Osteoblast (primary cell): ENCODE measurements at regions not wholly inside any gene's neighbourhood (a gene's known extent, or its start where the extent isn't known, plus 50 kb on each side); places are given as distances from the start of the nearest gene placed in this dataset.

Experiments used
- DNase-seq: peaks from one replicate; pipeline ENCODE4 v3.0.0; 2011; ENCODE audit warnings: low spot score, mixed read lengths; ENCODE audit not compliant: insufficient read length; ENCODE audit errors: missing footprints
- H2AFZ ChIP-seq: 2 replicates; pipeline ENCODE4 v1.6.0; 2011; ENCODE audit warnings: mild to moderate bottlenecking, low read length
- H3K27ac ChIP-seq: 2 replicates; pipeline ENCODE4 v1.5.1; 2011; ENCODE audit warnings: mild to moderate bottlenecking, low read depth, low read length, moderate library complexity
- H3K27me3 ChIP-seq: 2 replicates; pipeline ENCODE4 v1.6.0; 2012; ENCODE audit warnings: mild to moderate bottlenecking, control low read depth, inconsistent platforms, low read length, moderate library complexity; ENCODE audit not compliant: insufficient read depth
- H3K36me3 ChIP-seq: 2 replicates; pipeline ENCODE4 v1.5.1; 2011; ENCODE audit warnings: mild to moderate bottlenecking, low read length, control low read depth, moderate library complexity; ENCODE audit not compliant: insufficient read depth
- H3K4me1 ChIP-seq: 2 replicates; pipeline ENCODE4 v1.5.1; 2011; ENCODE audit warnings: mild to moderate bottlenecking, low read length, control low read depth, moderate library complexity; ENCODE audit not compliant: insufficient read depth
- H3K4me2 ChIP-seq: 2 replicates; pipeline ENCODE4 v1.6.0; 2011; ENCODE audit warnings: mild to moderate bottlenecking, low read length; ENCODE audit not compliant: insufficient read depth
- H3K4me3 ChIP-seq: fragments of 200-600 bp; sonication (generic); 3 replicates; pipeline ENCODE4 v1.5.1; 2012; ENCODE audit warnings: mild to moderate bottlenecking, low read length, inconsistent platforms; ENCODE audit not compliant: insufficient read depth
- H3K79me2 ChIP-seq: 2 replicates; pipeline ENCODE4 v1.6.0; 2012; ENCODE audit warnings: mild to moderate bottlenecking, low read length, control low read depth, inconsistent platforms; ENCODE audit not compliant: insufficient read depth
- H3K9me3 ChIP-seq: 2 replicates; pipeline ENCODE4 v1.5.1; 2011; ENCODE audit warnings: low read depth, low read length, control low read depth
- H4K20me1 ChIP-seq: 2 replicates; pipeline ENCODE4 v1.6.0; 2012; ENCODE audit warnings: mild to moderate bottlenecking, low read length, control low read depth; ENCODE audit not compliant: insufficient read depth
- TF ChIP-seq, protein P1 (sequence below): IDR thresholded peaks from 2 replicates; pipeline ENCODE4 v1.5.1; 2011; ENCODE audit warnings: mild to moderate bottlenecking, low read depth, low read length, moderate library complexity; ENCODE audit errors: extremely low read depth

DNA sequence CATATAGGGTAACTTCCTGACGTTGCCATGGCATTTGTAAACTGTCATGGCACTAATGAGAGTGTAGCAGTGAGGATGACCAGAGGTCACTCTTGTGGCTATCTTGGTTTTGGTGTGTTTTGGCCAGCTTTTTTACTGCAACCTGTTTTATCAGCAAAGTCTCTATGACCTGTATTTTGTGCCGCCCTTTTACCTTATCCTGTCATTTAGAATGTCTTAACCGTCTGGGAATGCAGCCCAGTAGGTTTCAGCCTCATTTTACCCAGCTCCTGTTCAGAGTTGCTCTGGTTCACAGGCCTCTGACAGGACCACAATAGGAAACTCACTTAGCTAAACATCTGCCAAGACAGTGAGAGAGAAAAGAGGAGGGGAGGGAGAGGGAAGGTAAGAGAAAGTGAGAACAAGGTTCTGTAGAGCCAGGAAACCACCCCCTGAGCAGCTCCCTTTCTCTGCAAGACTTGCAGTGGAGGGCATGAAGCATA lies 64.8 kb upstream of the PLEKHG3 start:
- TF ChIP-seq, protein P1, sequence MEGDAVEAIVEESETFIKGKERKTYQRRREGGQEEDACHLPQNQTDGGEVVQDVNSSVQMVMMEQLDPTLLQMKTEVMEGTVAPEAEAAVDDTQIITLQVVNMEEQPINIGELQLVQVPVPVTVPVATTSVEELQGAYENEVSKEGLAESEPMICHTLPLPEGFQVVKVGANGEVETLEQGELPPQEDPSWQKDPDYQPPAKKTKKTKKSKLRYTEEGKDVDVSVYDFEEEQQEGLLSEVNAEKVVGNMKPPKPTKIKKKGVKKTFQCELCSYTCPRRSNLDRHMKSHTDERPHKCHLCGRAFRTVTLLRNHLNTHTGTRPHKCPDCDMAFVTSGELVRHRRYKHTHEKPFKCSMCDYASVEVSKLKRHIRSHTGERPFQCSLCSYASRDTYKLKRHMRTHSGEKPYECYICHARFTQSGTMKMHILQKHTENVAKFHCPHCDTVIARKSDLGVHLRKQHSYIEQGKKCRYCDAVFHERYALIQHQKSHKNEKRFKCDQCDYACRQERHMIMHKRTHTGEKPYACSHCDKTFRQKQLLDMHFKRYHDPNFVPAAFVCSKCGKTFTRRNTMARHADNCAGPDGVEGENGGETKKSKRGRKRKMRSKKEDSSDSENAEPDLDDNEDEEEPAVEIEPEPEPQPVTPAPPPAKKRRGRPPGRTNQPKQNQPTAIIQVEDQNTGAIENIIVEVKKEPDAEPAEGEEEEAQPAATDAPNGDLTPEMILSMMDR = no peak
- H3K4me2 ChIP-seq = no peak overlapping the region

DNA sequence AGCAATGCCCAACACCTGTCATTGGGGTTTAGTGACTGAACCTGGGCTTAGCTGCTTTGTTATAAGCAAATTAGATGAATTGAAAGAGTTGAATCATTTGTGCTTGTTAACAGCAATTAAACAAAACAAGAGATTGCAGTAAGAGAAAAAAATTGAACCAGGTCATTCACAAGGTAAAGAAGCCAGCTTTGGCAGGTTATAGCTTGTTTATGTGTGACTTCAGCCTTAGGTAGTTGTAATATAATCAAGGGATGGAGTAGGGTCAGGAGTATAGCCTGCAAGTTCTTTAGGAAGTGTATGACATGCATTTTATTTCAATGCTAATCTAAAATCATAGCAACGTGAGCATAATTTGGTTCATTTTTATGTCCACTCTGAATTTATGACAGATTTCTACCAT lies 63.4 kb upstream of the PLEKHG3 start:
- TF ChIP-seq, protein P1 = no peak
- H3K4me2 ChIP-seq = no peak overlapping the region
- H3K27me3 ChIP-seq = no peaks in the 10 kb centered on the region
- H3K4me1 ChIP-seq = peaks cover 10% of the 10 kb centered on the region
- no peak for DNase-seq
- no peaks in the 10 kb centered on the region for H3K36me3 ChIP-seq
- H3K79me2 ChIP-seq = no peaks in the 10 kb centered on the region
- H4K20me1 ChIP-seq = no peaks in the 10 kb centered on the region
- H3K4me3 ChIP-seq = no peak overlapping the region
- no peaks in the 10 kb centered on the region for H3K9me3 ChIP-seq
- no peak overlapping the region for H2AFZ ChIP-seq
- no peak overlapping the region for H3K27ac ChIP-seq

More for the DNA sequence above, 64.8 kb upstream of the PLEKHG3 start:
- no peak overlapping the region for H3K4me3 ChIP-seq
- H2AFZ ChIP-seq = no peak overlapping the region
- H3K27ac ChIP-seq = no peak overlapping the region
- H3K36me3 ChIP-seq = no peaks in the 10 kb centered on the region
- H4K20me1 ChIP-seq = no peaks in the 10 kb centered on the region
- H3K27me3 ChIP-seq = no peaks in the 10 kb centered on the region
- H3K9me3 ChIP-seq = no peaks in the 10 kb centered on the region
- H3K79me2 ChIP-seq = no peaks in the 10 kb centered on the region
- DNase-seq = no peak
- no peaks in the 10 kb centered on the region for H3K4me1 ChIP-seq

DNA sequence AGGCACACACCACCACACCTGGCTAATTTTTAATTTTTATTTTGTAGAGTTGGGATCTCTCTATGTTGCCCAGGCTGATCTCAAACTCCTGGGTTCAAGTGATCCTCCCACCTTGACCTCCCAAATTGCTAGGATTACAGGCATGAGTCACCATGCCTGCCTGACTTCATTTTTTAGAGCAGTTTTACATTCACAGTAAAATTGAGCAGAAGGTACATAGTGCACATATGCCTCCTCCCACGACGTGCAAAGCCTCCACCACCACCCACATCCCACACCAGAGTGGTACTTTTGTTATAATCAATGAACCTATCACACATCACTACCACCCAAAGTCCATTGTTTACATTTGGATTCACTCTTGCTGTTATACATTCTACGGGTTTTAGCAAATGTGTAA lies 62.5 kb upstream of the PLEKHG3 start:
- H3K36me3 ChIP-seq = no peaks in the 10 kb centered on the region
- H3K27me3 ChIP-seq = no peaks in the 10 kb centered on the region
- TF ChIP-seq, protein P1 = no peak
- H3K4me1 ChIP-seq = peaks cover 14% of the 10 kb centered on the region
- H3K4me3 ChIP-seq = no peak overlapping the region
- H3K79me2 ChIP-seq = no peaks in the 10 kb centered on the region
- no peak overlapping the region for H2AFZ ChIP-seq
- no peaks in the 10 kb centered on the region for H4K20me1 ChIP-seq
- no peak overlapping the region for H3K4me2 ChIP-seq
- H3K9me3 ChIP-seq = no peaks in the 10 kb centered on the region
- no peak overlapping the region for H3K27ac ChIP-seq
- no peak for DNase-seq

DNA sequence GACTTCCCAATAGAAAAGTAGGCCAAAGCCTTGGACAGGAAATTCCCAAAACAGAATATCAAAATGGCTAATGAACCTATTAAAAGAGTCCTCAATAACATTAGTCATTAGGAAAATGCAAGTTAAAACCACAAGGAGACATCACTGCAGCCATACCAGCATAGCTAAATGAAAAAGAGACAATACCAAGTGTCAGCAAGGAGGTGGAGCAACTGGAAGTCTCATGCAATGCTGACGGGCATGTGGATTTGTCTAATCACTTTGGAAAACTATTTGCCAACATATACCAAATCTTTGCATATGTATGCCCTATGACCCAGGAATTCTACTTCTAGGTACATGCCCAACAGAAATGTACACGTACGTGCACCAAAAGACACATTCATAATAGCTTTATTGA lies 60.5 kb upstream of the PLEKHG3 start:
- TF ChIP-seq, protein P1 = no peak
- H3K79me2 ChIP-seq = no peaks in the 10 kb centered on the region
- H3K9me3 ChIP-seq = no peaks in the 10 kb centered on the region
- H4K20me1 ChIP-seq = no peaks in the 10 kb centered on the region
- no peak overlapping the region for H3K27ac ChIP-seq
- H2AFZ ChIP-seq = no peak overlapping the region
- no peaks in the 10 kb centered on the region for H3K36me3 ChIP-seq
- H3K27me3 ChIP-seq = no peaks in the 10 kb centered on the region
- no peak for DNase-seq
- peaks cover 14% of the 10 kb centered on the region for H3K4me1 ChIP-seq
- H3K4me3 ChIP-seq = no peak overlapping the region
- no peak overlapping the region for H3K4me2 ChIP-seq
